Stimulated activated CD8-positive, alpha-beta memory T cell treated with anti-CD3 and anti-CD28 coated beads, Interleukin-12 subunit alpha, Interleukin-12 subunit beta, amount 100 ng/mL, for 1 hour (primary cell): ENCODE measurements at regions not wholly inside any gene's neighbourhood (a gene's known extent, or its start where the extent isn't known, plus 50 kb on each side); places are given as distances from the start of the nearest gene placed in this dataset.
"Not testable (repeated sequence)": the region's sequence is repeated elsewhere in the genome, so short reads cannot be mapped to it uniquely, and the experiment has no call there.

Source experiments
- DNase-seq: peaks from one replicate; pipeline ENCODE4 v3.0.0-alpha.2; 2020; ENCODE audit warnings: low read depth

- DNase-seq, result no peak
Measured at GRCh38 chr5:174982485-174982884, 258.1 kb downstream of the MSX2 start.

GRCh38 chr5:174981416-174981815 lies 257.0 kb downstream of the MSX2 start:
- DNase-seq, result no peak

GRCh38 chr5:174980952-174981351 lies 256.6 kb downstream of the MSX2 start:
- no peak for DNase-seq

- no peak for DNase-seq
Measured at GRCh38 chr5:174972291-174972690, 247.9 kb downstream of the MSX2 start.

- no peak for DNase-seq
Measured at GRCh38 chr5:174971210-174971609, 246.8 kb downstream of the MSX2 start.

GRCh38 chr5:174970502-174970901 lies 246.1 kb downstream of the MSX2 start:
- DNase-seq, result no peak

- no peak for DNase-seq
Measured at GRCh38 chr5:174953871-174954270, 229.5 kb downstream of the MSX2 start.

- peak; percentile 33 for DNase-seq
Measured at GRCh38 chr5:174951151-174951780, 226.9 kb downstream of the MSX2 start.

- no peak for DNase-seq
Measured at GRCh38 chr5:174947548-174947947, 223.2 kb downstream of the MSX2 start.

GRCh38 chr5:174945853-174946252 lies 221.5 kb downstream of the MSX2 start:
- DNase-seq, result no peak

GRCh38 chr5:174943785-174944184 lies 219.4 kb downstream of the MSX2 start:
- DNase-seq, result no peak

- not testable (repeated sequence) for DNase-seq
Measured at GRCh38 chr5:174943002-174943401, 218.6 kb downstream of the MSX2 start.

- DNase-seq, result no peak
Measured at GRCh38 chr5:174937201-174938123, 213.1 kb downstream of the MSX2 start.

GRCh38 chr5:174935854-174936474 lies 211.6 kb downstream of the MSX2 start:
- peak; percentile 11 for DNase-seq

GRCh38 chr5:174931033-174931432 lies 206.7 kb downstream of the MSX2 start:
- not testable (repeated sequence) for DNase-seq

GRCh38 chr5:174925586-174925985 lies 201.2 kb downstream of the MSX2 start:
- DNase-seq, result no peak

- DNase-seq, result no peak
Measured at GRCh38 chr5:174922955-174923354, 198.6 kb downstream of the MSX2 start.

- DNase-seq, result no peak
Measured at GRCh38 chr5:174920906-174921550, 196.6 kb downstream of the MSX2 start.

GRCh38 chr5:174919351-174919750 lies 195.0 kb downstream of the MSX2 start:
- DNase-seq, result no peak

GRCh38 chr5:174918655-174919054 lies 194.3 kb downstream of the MSX2 start:
- no peak for DNase-seq

- DNase-seq, result no peak
Measured at GRCh38 chr5:174917976-174918554, 193.7 kb downstream of the MSX2 start.

GRCh38 chr5:174917435-174917834 lies 193.1 kb downstream of the MSX2 start:
- not testable (repeated sequence) for DNase-seq
